Sigmoid colon (tissue), 6 donors: ENCODE measurements at regions not wholly inside any gene's neighbourhood (a gene's known extent, or its start where the extent isn't known, plus 50 kb on each side); places are given as distances from the start of the nearest gene placed in this dataset.

Experiments
- DNase-seq: peaks from one replicate; pipeline ENCODE4 v3.0.0-alpha.2; 2019
- H3K27ac ChIP-seq, 4 donors: fragments of 200-600 bp; sonication (generic); one replicate each; pipeline ENCODE4 v1.5.1; 2016 to 2019; ENCODE audit warnings: mild to moderate bottlenecking in 1 of 4
- H3K27me3 ChIP-seq, 3 donors: fragments of 200-600 bp; sonication (generic); one replicate each; pipeline ENCODE4 v1.5.1; 2019; ENCODE audit warnings: mild to moderate bottlenecking in 1 of 3
- H3K36me3 ChIP-seq, 4 donors: fragments of 200-600 bp; sonication (generic); one replicate each; pipeline ENCODE4 v1.5.1; 2016 to 2019
- H3K4me1 ChIP-seq, 4 donors: fragments of 200-600 bp; sonication (generic); one replicate each; pipeline ENCODE4 v1.5.1; 2017 to 2019
- H3K4me3 ChIP-seq, 4 donors: fragments of 200-600 bp; sonication (generic); one replicate each; pipeline ENCODE4 v1.5.1; 2017 to 2019; ENCODE audit warnings: mild to moderate bottlenecking in 2 of 4, moderate library complexity in 1 of 4
- H3K9me3 ChIP-seq, 4 donors: fragments of 200-600 bp in 3 of 4; sonication (generic) in 3 of 4; one replicate each; pipeline versions ENCODE4 v1.5.1 to v1.6.1; 2013 to 2019
- EP300 ChIP-seq, 4 donors: sonication (generic); formaldehyde crosslinking; IDR thresholded peaks; one replicate each; pipeline ENCODE4 v1.6.1; 2017; ENCODE audit warnings: antibody characterized with exemption in 4 of 4
- POLR2A ChIP-seq, 2 donors: fragments of 450-650 bp; IDR thresholded peaks; one replicate each; pipeline ENCODE4 v1.6.1; 2016; ENCODE audit warnings: antibody characterized with exemption in 2 of 2, mild to moderate bottlenecking in 2 of 2, moderate library complexity in 2 of 2
- POLR2AphosphoS5 ChIP-seq, 4 donors: sonication (generic); formaldehyde crosslinking; IDR thresholded peaks; one replicate each; pipeline ENCODE4 v1.6.1; 2017; ENCODE audit warnings: antibody characterized with exemption in 4 of 4
- WGBS, 2 donors: extraction: QIAGEN DNeasy Blood & Tissue Kit; methylation state at CpG; one replicate each; pipeline ENCODE4 v1.1.7; 2013; 5-methylcytosine and 5-hydroxymethylcytosine counted together
- intact Hi-C: fragments of 100-400 bp; cut with DNase I; formaldehyde crosslinking; loops from one replicate; pipeline ENCODE4 v1.15.1; 2023
- TF ChIP-seq, protein P1 (sequence below), 4 experiments: fragments of 450-650 bp in 3 of 4; fragments of 200-600 bp in 1 of 4; IDR thresholded peaks; one replicate each; pipeline ENCODE4 v1.5.1; 2016 to 2019; ENCODE audit warnings: antibody characterized with exemption in 4 of 4, mild to moderate bottlenecking in 3 of 4, moderate library complexity in 2 of 4
- donor health status: healthy with polysubstance abuse.
- donor health status: healthy.

GRCh38 chr9:119827126-119827525 lies 457.9 kb upstream of the BRINP1 start:
- Histone ChIP-seq H3K9me3 (no peaks in the 10 kb centered on the region), H3K4me1 (no peaks in the 10 kb centered on the region), H3K27ac (no peak overlapping the region), H3K4me3 (no peak overlapping the region), H3K27me3 (no peaks in the 10 kb centered on the region), H3K36me3 (no peaks in the 10 kb centered on the region)
- 29 to 49% methylated on average over 4 of the region's 4 CpGs for WGBS, 2 donors
- DNase-seq, result no peak
- intact Hi-C loops, result no loop called here
- TF ChIP-seq, protein P1, sequence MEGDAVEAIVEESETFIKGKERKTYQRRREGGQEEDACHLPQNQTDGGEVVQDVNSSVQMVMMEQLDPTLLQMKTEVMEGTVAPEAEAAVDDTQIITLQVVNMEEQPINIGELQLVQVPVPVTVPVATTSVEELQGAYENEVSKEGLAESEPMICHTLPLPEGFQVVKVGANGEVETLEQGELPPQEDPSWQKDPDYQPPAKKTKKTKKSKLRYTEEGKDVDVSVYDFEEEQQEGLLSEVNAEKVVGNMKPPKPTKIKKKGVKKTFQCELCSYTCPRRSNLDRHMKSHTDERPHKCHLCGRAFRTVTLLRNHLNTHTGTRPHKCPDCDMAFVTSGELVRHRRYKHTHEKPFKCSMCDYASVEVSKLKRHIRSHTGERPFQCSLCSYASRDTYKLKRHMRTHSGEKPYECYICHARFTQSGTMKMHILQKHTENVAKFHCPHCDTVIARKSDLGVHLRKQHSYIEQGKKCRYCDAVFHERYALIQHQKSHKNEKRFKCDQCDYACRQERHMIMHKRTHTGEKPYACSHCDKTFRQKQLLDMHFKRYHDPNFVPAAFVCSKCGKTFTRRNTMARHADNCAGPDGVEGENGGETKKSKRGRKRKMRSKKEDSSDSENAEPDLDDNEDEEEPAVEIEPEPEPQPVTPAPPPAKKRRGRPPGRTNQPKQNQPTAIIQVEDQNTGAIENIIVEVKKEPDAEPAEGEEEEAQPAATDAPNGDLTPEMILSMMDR (IDR thresholded peaks at IDR 0.05), result no peak
- TF ChIP-seq EP300 (IDR thresholded peaks at IDR 0.05) (no peak), POLR2A (IDR thresholded peaks at IDR 0.05) (no peak), POLR2AphosphoS5 (IDR thresholded peaks at IDR 0.05) (no peak)

GRCh38 chr9:119818726-119819435 lies 449.6 kb upstream of the BRINP1 start:
- H3K27ac ChIP-seq, result no peak overlapping the region
- TF ChIP-seq POLR2AphosphoS5 (IDR thresholded peaks at IDR 0.05) (no peak), EP300 (IDR thresholded peaks at IDR 0.05) (no peak), POLR2A (IDR thresholded peaks at IDR 0.05) (no peak)
- TF ChIP-seq, protein P1 (IDR thresholded peaks at IDR 0.05), result no peak
- H3K9me3 ChIP-seq, result no peaks in the 10 kb centered on the region
- H3K36me3 ChIP-seq, result no peaks in the 10 kb centered on the region
- intact Hi-C loops, result no loop called here
- no peaks in the 10 kb centered on the region for H3K27me3 ChIP-seq
- no peak for DNase-seq
- WGBS, 2 donors, result 81 to 86% methylated on average over 5 of the region's 5 CpGs
- H3K4me1 ChIP-seq, result no peaks in the 10 kb centered on the region
- no peak overlapping the region for H3K4me3 ChIP-seq

DNA sequence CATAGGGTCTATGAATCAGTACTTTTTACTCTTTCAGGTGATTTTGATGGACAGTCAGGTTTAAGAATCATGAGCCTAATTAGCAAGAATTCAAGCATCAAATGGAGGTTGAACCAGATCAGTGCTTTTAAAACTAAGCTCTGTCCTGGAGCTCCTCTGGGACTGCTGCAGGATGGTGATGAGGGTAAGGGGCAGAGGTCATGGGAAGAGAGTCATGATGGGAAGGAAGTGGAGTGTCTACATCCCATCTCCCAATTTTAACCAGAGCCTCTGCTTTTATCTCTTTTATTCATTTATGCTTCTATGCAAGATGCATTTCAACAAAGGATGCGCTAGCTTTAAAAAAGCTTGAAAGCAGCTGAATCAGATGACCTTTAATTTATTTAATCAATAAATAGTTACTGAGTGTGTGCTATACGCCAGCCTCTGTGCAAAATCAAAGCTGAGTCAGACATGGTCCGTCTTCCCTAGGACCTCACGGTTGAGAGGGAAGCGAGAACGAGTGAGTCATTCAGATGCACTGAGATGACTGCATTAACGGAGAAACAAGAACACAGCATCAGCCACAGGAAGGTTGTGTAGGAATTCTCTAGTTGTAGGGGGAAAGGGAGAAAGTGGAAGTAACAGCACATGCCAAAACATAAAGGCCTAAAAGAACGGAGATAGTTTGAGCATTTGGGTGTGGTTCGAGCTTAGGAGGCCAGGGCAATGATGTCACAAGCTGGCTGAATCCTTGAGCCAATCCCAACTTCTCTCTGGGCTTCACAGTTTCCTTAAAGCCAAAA lies 441.6 kb upstream of the BRINP1 start:
- Histone ChIP-seq H3K36me3 (no peaks in the 10 kb centered on the region), H3K4me3 (no peak overlapping the region), H3K27ac (peak overlapping the region in 1 of 4 donors; percentile 49), H3K9me3 (no peaks in the 10 kb centered on the region), H3K4me1 (no peaks in the 10 kb centered on the region), H3K27me3 (no peaks in the 10 kb centered on the region)
- no peak for DNase-seq
- intact Hi-C loops, result no loop called here
- TF ChIP-seq, protein P1 (IDR thresholded peaks at IDR 0.05), result no peak
- TF ChIP-seq POLR2AphosphoS5 (IDR thresholded peaks at IDR 0.05) (no peak), POLR2A (IDR thresholded peaks at IDR 0.05) (no peak), EP300 (IDR thresholded peaks at IDR 0.05) (no peak)
- 78 to 80% methylated on average over 9 of the region's 9 CpGs for WGBS, 2 donors

GRCh38 chr9:119803679-119804078 lies 434.4 kb upstream of the BRINP1 start:
- TF ChIP-seq POLR2A (IDR thresholded peaks at IDR 0.05) (no peak), EP300 (IDR thresholded peaks at IDR 0.05) (no peak), POLR2AphosphoS5 (IDR thresholded peaks at IDR 0.05) (no peak)
- TF ChIP-seq, protein P1 (IDR thresholded peaks at IDR 0.05), result no peak
- no peak for DNase-seq
- no peaks in the 10 kb centered on the region for H3K9me3 ChIP-seq
- H3K4me3 ChIP-seq, result no peak overlapping the region
- no peak overlapping the region for H3K27ac ChIP-seq
- intact Hi-C loops, result loop anchor here (5.0 kb wide), 1 partner anchor 64 kb away; no protein-coding TSS in a partner anchor
- no peaks in the 10 kb centered on the region for H3K27me3 ChIP-seq
- H3K4me1 ChIP-seq, result peaks cover 0 to 17% (median 11%) of the 10 kb centered on the region in 4 donors
- H3K36me3 ChIP-seq, result no peaks in the 10 kb centered on the region
- 86 to 95% methylated on average over 1 of the region's 1 CpG for WGBS, 2 donors
